ENCODE measurements at regions not wholly inside any gene's neighbourhood (a gene's known extent, or its start where the extent isn't known, plus 50 kb on each side); places are given as distances from the start of the nearest gene placed in this dataset.
A peak's percentile ranks its signal among the peaks of the same experiment; 100 is the strongest.

GRCh38 chr6:168160506-168161370 lies 81.7 kb upstream of the FRMD1 start:
- Histone ChIP-seq H3K9me3 (ENCODE audit: control insufficient read depth, low read depth, low read length) (no peaks in the 10 kb centered on the region), H3K79me2 (ENCODE audit: insufficient read depth, low read length) (no peaks in the 10 kb centered on the region), H4K91ac (ENCODE audit: insufficient read length, low read depth, low read length) (no peak overlapping the region), H3K79me1 (ENCODE audit: insufficient read depth, low read depth, low read length, poor library complexity, severe bottlenecking) (no peaks in the 10 kb centered on the region), H3K4ac (ENCODE audit: low read depth, low read length) (no peak overlapping the region), H2BK15ac (ENCODE audit: low read depth, low read length) (no peak overlapping the region), H4K20me1 (ENCODE audit: control insufficient read depth, insufficient read depth, insufficient read length) (no peaks in the 10 kb centered on the region), H3K23ac (ENCODE audit: insufficient read length, low read depth, low read length) (no peak overlapping the region), H2BK120ac (ENCODE audit: low read depth, low read length, poor library complexity, severe bottlenecking) (no peak overlapping the region), H3K56ac (ENCODE audit: insufficient read length, low read depth, low read length) (no peak overlapping the region), H4K5ac (ENCODE audit: insufficient read length, low read depth, low read length) (no peak overlapping the region), H4K8ac (replicated peaks; ENCODE audit: insufficient read length, low read depth, low read length) (no peak overlapping the region), H2AFZ (ENCODE audit: low read length) (no peak overlapping the region), H2BK5ac (ENCODE audit: insufficient read length, low read length) (no peak overlapping the region), H3K4me1 (ENCODE audit: insufficient read depth, low read length) (peaks cover 2% of the 10 kb centered on the region; the same call in 1 of the 2 replicates), H3K27me3 (ENCODE audit: insufficient read depth, low read length) (no peaks in the 10 kb centered on the region), H3K14ac (ENCODE audit: insufficient read depth, low read length) (no peak overlapping the region; the same call in 1 of the 2 replicates), H3K9ac (ENCODE audit: extremely low read depth, insufficient read length, low read length) (no peak overlapping the region), H2BK20ac (ENCODE audit: low read depth, low read length, poor library complexity, severe bottlenecking) (no peak overlapping the region), H2BK12ac (ENCODE audit: insufficient read length, low read depth, low read length) (no peak overlapping the region), H3K18ac (ENCODE audit: insufficient read length, low read depth, low read length) (no peak overlapping the region), H3K23me2 (ENCODE audit: insufficient read length, low read depth, low read length, poor library complexity, severe bottlenecking) (no peaks in the 10 kb centered on the region), H3K27ac (ENCODE audit: insufficient read length, low read depth, low read length) (no peak overlapping the region), H3K4me2 (ENCODE audit: insufficient read depth, insufficient read length, low read length) (no peak overlapping the region), H2AK5ac (ENCODE audit: insufficient read length, low read length) (no peak overlapping the region), H3T11ph (ENCODE audit: low read length) (no peak overlapping the region)
- H3K4me3 Mint-ChIP-seq = no peak overlapping the region
- H3K36me3 Mint-ChIP-seq (ENCODE audit: insufficient read depth in 1 of 3, low read depth in 3 of 3) = no peaks in the 10 kb centered on the region; a peak in 1 of 7 replicates
- peaks cover 18% of the 10 kb centered on the region for H3K27me3 Mint-ChIP-seq (ENCODE audit: low read depth)
- WGBS (ENCODE audit: extremely low coverage, insufficient read length, low lambda C conversion rate) = no CpG with 5 or more reads among the region's 25 CpGs
- H3K27ac Mint-ChIP-seq = no peak overlapping the region
- no peaks in the 10 kb centered on the region for H3K9me3 Mint-ChIP-seq
- TF ChIP-seq CTCF (conservative IDR thresholded peaks at IDR 0.05) = no peak
- DNase-seq = peak; percentile 11
- peaks cover 41 to 48% of the 10 kb centered on the region in 2 experiments for H3K4me1 Mint-ChIP-seq
